ENCODE measurements at regions not wholly inside any gene's neighbourhood (a gene's known extent, or its start where the extent isn't known, plus 50 kb on each side); places are given as distances from the start of the nearest gene placed in this dataset.

DNA sequence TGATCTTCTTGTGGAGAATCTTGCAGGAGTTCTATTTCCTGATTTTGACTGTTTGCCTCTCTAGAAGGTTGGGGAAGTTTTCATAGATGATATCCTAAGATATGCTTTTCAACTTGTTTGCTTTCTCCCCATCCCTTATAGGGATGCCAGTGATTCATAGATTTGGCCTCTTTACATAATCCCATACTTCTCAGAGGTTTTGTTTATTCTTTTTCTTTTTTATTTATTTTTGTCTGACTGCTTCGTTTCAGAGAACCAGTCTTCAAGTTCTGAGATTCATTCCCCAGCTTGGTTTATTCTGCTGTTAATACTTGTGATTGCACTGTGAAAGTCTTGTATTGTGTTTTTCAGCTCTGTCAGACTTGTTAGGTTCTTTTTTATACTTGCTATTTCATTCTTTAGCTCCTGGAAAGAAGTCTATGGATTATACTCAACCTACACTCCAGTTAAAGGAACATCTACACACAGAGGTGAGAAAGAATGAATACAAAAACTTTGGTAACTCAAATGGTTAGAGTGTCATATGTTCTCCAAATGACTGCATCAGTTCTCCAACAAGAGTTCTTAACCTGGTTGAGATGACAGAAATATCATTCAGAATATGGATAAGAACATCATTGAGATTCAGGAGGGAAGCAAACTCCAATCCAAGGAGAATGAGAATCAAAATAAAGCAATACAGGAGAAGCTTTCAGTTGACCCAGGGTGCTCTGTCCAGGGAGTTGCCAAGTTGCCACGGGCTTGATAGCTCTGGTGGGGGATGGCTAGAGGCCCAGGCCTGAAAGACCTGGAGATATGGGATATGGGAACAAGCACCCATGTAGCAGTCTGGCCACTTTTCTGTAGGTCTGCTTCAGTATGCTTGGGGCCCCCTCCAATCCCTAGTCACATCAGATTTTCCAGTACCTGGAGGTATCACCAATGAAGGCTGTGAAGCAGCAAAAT, 150.3 kb downstream of the AHR start:
- Histone ChIP-seq H3K27me3 (ENCODE audit: insufficient read depth, low read length, poor library complexity, severe bottlenecking) (no peaks in the 10 kb centered on the region), H3K9me2 (replicated peaks; ENCODE audit: low read depth, low read length) (no peaks in the 10 kb centered on the region), H3K36me3 (ENCODE audit: insufficient read depth, low read length) (no peaks in the 10 kb centered on the region), H3K9ac (ENCODE audit: low read depth, low read length, poor library complexity, severe bottlenecking) (no peak overlapping the region), H4K20me1 (ENCODE audit: insufficient read depth, low read length, poor library complexity, severe bottlenecking) (no peaks in the 10 kb centered on the region), H3K4me2 (ENCODE audit: low read depth, low read length, poor library complexity, severe bottlenecking) (no peak overlapping the region), H3F3A (ENCODE audit: low read depth) (no peaks in the 10 kb centered on the region), H2AFZ (ENCODE audit: low read length) (no peak overlapping the region), H3K4me1 (ENCODE audit: insufficient read depth, low read length, poor library complexity, severe bottlenecking) (no peaks in the 10 kb centered on the region), H3K79me2 (ENCODE audit: insufficient read depth, low read length) (no peaks in the 10 kb centered on the region), H3K4me3 (ENCODE audit: low read length, poor library complexity, severe bottlenecking) (no peak overlapping the region), H3K9me3 (ENCODE audit: insufficient read depth, low read depth, low read length) (peaks cover 20% of the 10 kb centered on the region; the same call in 1 of the 2 replicates)
- TF ChIP-seq EZH2phosphoT487 (IDR thresholded peaks at IDR 0.05; ENCODE audit: borderline replicate concordance): no peak
- TF ChIP-seq, protein P1, sequence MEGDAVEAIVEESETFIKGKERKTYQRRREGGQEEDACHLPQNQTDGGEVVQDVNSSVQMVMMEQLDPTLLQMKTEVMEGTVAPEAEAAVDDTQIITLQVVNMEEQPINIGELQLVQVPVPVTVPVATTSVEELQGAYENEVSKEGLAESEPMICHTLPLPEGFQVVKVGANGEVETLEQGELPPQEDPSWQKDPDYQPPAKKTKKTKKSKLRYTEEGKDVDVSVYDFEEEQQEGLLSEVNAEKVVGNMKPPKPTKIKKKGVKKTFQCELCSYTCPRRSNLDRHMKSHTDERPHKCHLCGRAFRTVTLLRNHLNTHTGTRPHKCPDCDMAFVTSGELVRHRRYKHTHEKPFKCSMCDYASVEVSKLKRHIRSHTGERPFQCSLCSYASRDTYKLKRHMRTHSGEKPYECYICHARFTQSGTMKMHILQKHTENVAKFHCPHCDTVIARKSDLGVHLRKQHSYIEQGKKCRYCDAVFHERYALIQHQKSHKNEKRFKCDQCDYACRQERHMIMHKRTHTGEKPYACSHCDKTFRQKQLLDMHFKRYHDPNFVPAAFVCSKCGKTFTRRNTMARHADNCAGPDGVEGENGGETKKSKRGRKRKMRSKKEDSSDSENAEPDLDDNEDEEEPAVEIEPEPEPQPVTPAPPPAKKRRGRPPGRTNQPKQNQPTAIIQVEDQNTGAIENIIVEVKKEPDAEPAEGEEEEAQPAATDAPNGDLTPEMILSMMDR (conservative IDR thresholded peaks at IDR 0.05; ENCODE audit: low read length): no peak

DNA sequence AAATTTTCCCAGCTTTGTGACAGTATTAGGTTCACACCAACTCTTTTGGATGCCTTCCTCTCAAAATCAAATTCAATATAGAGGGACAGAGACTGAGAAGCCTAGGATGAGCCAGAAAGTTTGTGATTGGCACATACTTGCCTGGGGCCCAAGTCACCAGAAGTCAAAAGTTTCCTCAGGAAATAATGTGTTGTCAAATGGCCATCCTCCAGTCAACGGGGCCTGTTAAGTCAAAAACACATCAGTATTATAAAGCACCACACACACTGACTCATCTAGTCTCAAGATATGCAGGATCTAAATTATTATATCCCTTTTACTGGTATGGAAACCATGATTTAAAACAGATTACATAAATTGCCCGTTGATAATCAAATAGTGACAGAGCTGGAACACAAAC, 158.1 kb downstream of the AHR start:
- H3K79me2 ChIP-seq (ENCODE audit: insufficient read depth, low read length): no peaks in the 10 kb centered on the region
- peaks cover 14% of the 10 kb centered on the region for H3K4me1 ChIP-seq (ENCODE audit: insufficient read depth, low read length, poor library complexity, severe bottlenecking)
- no peak overlapping the region for H3K4me3 ChIP-seq (ENCODE audit: low read length, poor library complexity, severe bottlenecking)
- H2AFZ ChIP-seq (ENCODE audit: low read length): peak overlapping the region; percentile 4; the same call in 1 of the 2 replicates
- no peak for TF ChIP-seq EZH2phosphoT487 (IDR thresholded peaks at IDR 0.05; ENCODE audit: borderline replicate concordance)
- TF ChIP-seq, protein P1 (conservative IDR thresholded peaks at IDR 0.05; ENCODE audit: low read length): no peak
- H3K9me3 ChIP-seq (ENCODE audit: insufficient read depth, low read depth, low read length): peaks cover 6% of the 10 kb centered on the region; the same call in 1 of the 2 replicates
- no peaks in the 10 kb centered on the region for H3K9me2 ChIP-seq (replicated peaks; ENCODE audit: low read depth, low read length)
- no peaks in the 10 kb centered on the region for H4K20me1 ChIP-seq (ENCODE audit: insufficient read depth, low read length, poor library complexity, severe bottlenecking)
- no peaks in the 10 kb centered on the region for H3K36me3 ChIP-seq (ENCODE audit: insufficient read depth, low read length)
- no peaks in the 10 kb centered on the region for H3F3A ChIP-seq (ENCODE audit: low read depth)
- no peaks in the 10 kb centered on the region for H3K27me3 ChIP-seq (ENCODE audit: insufficient read depth, low read length, poor library complexity, severe bottlenecking)
- H3K9ac ChIP-seq (ENCODE audit: low read depth, low read length, poor library complexity, severe bottlenecking): no peak overlapping the region
- no peak overlapping the region for H3K4me2 ChIP-seq (ENCODE audit: low read depth, low read length, poor library complexity, severe bottlenecking)

DNA sequence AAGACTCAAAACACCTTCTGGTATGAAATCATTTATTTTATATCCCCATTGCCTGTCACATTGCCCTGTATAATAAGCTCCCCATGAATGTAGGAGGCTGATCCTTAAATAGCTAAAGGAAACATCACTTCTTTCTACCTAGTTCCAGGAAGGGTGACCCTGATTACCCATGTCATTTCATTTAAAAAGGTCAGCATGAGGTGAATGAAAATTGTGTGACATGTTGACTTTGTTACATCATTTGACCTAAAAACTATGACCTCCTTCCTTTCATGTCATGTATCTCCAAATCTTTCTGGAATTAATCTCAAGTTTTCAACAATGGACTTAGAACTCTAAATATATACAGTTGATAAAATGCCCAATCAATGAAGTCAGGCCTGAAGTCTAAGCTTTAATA, 161.5 kb downstream of the AHR start:
- Histone ChIP-seq H3K79me2 (ENCODE audit: insufficient read depth, low read length) (no peaks in the 10 kb centered on the region), H2AFZ (ENCODE audit: low read length) (no peak overlapping the region), H4K20me1 (ENCODE audit: insufficient read depth, low read length, poor library complexity, severe bottlenecking) (no peaks in the 10 kb centered on the region), H3F3A (ENCODE audit: low read depth) (no peaks in the 10 kb centered on the region), H3K9ac (ENCODE audit: low read depth, low read length, poor library complexity, severe bottlenecking) (no peak overlapping the region), H3K4me1 (ENCODE audit: insufficient read depth, low read length, poor library complexity, severe bottlenecking) (peaks cover 41% of the 10 kb centered on the region), H3K27me3 (ENCODE audit: insufficient read depth, low read length, poor library complexity, severe bottlenecking) (no peaks in the 10 kb centered on the region), H3K4me3 (ENCODE audit: low read length, poor library complexity, severe bottlenecking) (no peak overlapping the region), H3K9me3 (ENCODE audit: insufficient read depth, low read depth, low read length) (peaks cover 6% of the 10 kb centered on the region; the same call in 1 of the 2 replicates), H3K4me2 (ENCODE audit: low read depth, low read length, poor library complexity, severe bottlenecking) (no peak overlapping the region), H3K9me2 (replicated peaks; ENCODE audit: low read depth, low read length) (no peaks in the 10 kb centered on the region), H3K36me3 (ENCODE audit: insufficient read depth, low read length) (no peaks in the 10 kb centered on the region)
- TF ChIP-seq, protein P1 (conservative IDR thresholded peaks at IDR 0.05; ENCODE audit: low read length): no peak

All from Loucy (cell line).